ENCODE measurements at regions not wholly inside any gene's neighbourhood (a gene's known extent, or its start where the extent isn't known, plus 50 kb on each side); places are given as distances from the start of the nearest gene placed in this dataset.

- no peak overlapping the region for H3K9ac ChIP-seq (ENCODE audit: insufficient read length, low read depth)
- H3K4me3 ChIP-seq (ENCODE audit: insufficient read length, low read depth), result no peak overlapping the region
- no peaks in the 10 kb centered on the region for H3K9me3 ChIP-seq (ENCODE audit: insufficient read depth, low read length)
- no peaks in the 10 kb centered on the region for H3K27me3 ChIP-seq (ENCODE audit: insufficient read depth, insufficient read length)
- H3K4me1 ChIP-seq (ENCODE audit: insufficient read depth, insufficient read length), result no peaks in the 10 kb centered on the region
- TF ChIP-seq YY1 (IDR thresholded peaks at IDR 0.05; ENCODE audit: insufficient read depth, insufficient read length) (no peak), SUZ12 (IDR thresholded peaks at IDR 0.05; ENCODE audit: extremely low read depth, insufficient read depth, insufficient read length) (no peak), ZNF274 (IDR thresholded peaks at IDR 0.05; ENCODE audit: low read depth, low read length) (no peak)
- H3K36me3 ChIP-seq (ENCODE audit: insufficient read depth, insufficient read length, low read length), result no peaks in the 10 kb centered on the region
- no peak for DNase-seq (ENCODE audit: low read depth, low spot score)
Measured at GRCh38 chr2:173435574-173435973, 80.9 kb downstream of the CDCA7 start.

- Histone ChIP-seq H3K27me3 (ENCODE audit: insufficient read depth, insufficient read length) (no peaks in the 10 kb centered on the region), H3K9ac (ENCODE audit: insufficient read length, low read depth) (no peak overlapping the region), H3K9me3 (ENCODE audit: insufficient read depth, low read length) (no peaks in the 10 kb centered on the region), H3K4me3 (ENCODE audit: insufficient read length, low read depth) (no peak overlapping the region), H3K4me1 (ENCODE audit: insufficient read depth, insufficient read length) (no peaks in the 10 kb centered on the region), H3K36me3 (ENCODE audit: insufficient read depth, insufficient read length, low read length) (no peaks in the 10 kb centered on the region)
- no peak for TF ChIP-seq YY1 (IDR thresholded peaks at IDR 0.05; ENCODE audit: insufficient read depth, insufficient read length)
- no peak for TF ChIP-seq ZNF274 (IDR thresholded peaks at IDR 0.05; ENCODE audit: low read depth, low read length)
- no peak for TF ChIP-seq SUZ12 (IDR thresholded peaks at IDR 0.05; ENCODE audit: extremely low read depth, insufficient read depth, insufficient read length)
- no peak for DNase-seq (ENCODE audit: low read depth, low spot score)
Measured at GRCh38 chr2:173436088-173436487, 81.4 kb downstream of the CDCA7 start.

- Histone ChIP-seq H3K36me3 (ENCODE audit: insufficient read depth, insufficient read length, low read length) (no peaks in the 10 kb centered on the region), H3K4me1 (ENCODE audit: insufficient read depth, insufficient read length) (no peaks in the 10 kb centered on the region), H3K4me3 (ENCODE audit: insufficient read length, low read depth) (no peak overlapping the region), H3K9me3 (ENCODE audit: insufficient read depth, low read length) (no peaks in the 10 kb centered on the region), H3K9ac (ENCODE audit: insufficient read length, low read depth) (no peak overlapping the region), H3K27me3 (ENCODE audit: insufficient read depth, insufficient read length) (no peaks in the 10 kb centered on the region)
- DNase-seq (ENCODE audit: low read depth, low spot score), result no peak
- TF ChIP-seq ZNF274 (IDR thresholded peaks at IDR 0.05; ENCODE audit: low read depth, low read length) (no peak), SUZ12 (IDR thresholded peaks at IDR 0.05; ENCODE audit: extremely low read depth, insufficient read depth, insufficient read length) (no peak), YY1 (IDR thresholded peaks at IDR 0.05; ENCODE audit: insufficient read depth, insufficient read length) (no peak)
Measured at GRCh38 chr2:173441222-173441621, 86.5 kb downstream of the CDCA7 start.

GRCh38 chr2:173442542-173442941 is 87.9 kb downstream of the CDCA7 start:
- no peak for TF ChIP-seq YY1 (IDR thresholded peaks at IDR 0.05; ENCODE audit: insufficient read depth, insufficient read length)
- Histone ChIP-seq H3K9me3 (ENCODE audit: insufficient read depth, low read length) (no peaks in the 10 kb centered on the region), H3K27me3 (ENCODE audit: insufficient read depth, insufficient read length) (no peaks in the 10 kb centered on the region), H3K9ac (ENCODE audit: insufficient read length, low read depth) (no peak overlapping the region), H3K4me1 (ENCODE audit: insufficient read depth, insufficient read length) (no peaks in the 10 kb centered on the region), H3K4me3 (ENCODE audit: insufficient read length, low read depth) (no peak overlapping the region), H3K36me3 (ENCODE audit: insufficient read depth, insufficient read length, low read length) (no peaks in the 10 kb centered on the region)
- no peak for DNase-seq (ENCODE audit: low read depth, low spot score)

- Histone ChIP-seq H3K36me3 (ENCODE audit: insufficient read depth, insufficient read length, low read length) (no peaks in the 10 kb centered on the region), H3K4me3 (ENCODE audit: insufficient read length, low read depth) (no peak overlapping the region), H3K9ac (ENCODE audit: insufficient read length, low read depth) (no peak overlapping the region), H3K27me3 (ENCODE audit: insufficient read depth, insufficient read length) (no peaks in the 10 kb centered on the region), H3K4me1 (ENCODE audit: insufficient read depth, insufficient read length) (no peaks in the 10 kb centered on the region), H3K9me3 (ENCODE audit: insufficient read depth, low read length) (no peaks in the 10 kb centered on the region)
- no peak for DNase-seq (ENCODE audit: low read depth, low spot score)
- no peak for TF ChIP-seq SUZ12 (IDR thresholded peaks at IDR 0.05; ENCODE audit: extremely low read depth, insufficient read depth, insufficient read length)
- no peak for TF ChIP-seq ZNF274 (IDR thresholded peaks at IDR 0.05; ENCODE audit: low read depth, low read length)
- no peak for TF ChIP-seq YY1 (IDR thresholded peaks at IDR 0.05; ENCODE audit: insufficient read depth, insufficient read length)
Measured at GRCh38 chr2:173446722-173447121, 92.0 kb downstream of the CDCA7 start.

GRCh38 chr2:173448938-173449471 is 94.3 kb downstream of the CDCA7 start:
- TF ChIP-seq YY1 (IDR thresholded peaks at IDR 0.05; ENCODE audit: insufficient read depth, insufficient read length) (no peak), ZNF274 (IDR thresholded peaks at IDR 0.05; ENCODE audit: low read depth, low read length) (no peak), SUZ12 (IDR thresholded peaks at IDR 0.05; ENCODE audit: extremely low read depth, insufficient read depth, insufficient read length) (no peak)
- peak; percentile 95 for DNase-seq (ENCODE audit: low read depth, low spot score)
- H3K4me3 ChIP-seq (ENCODE audit: insufficient read length, low read depth), result peak overlapping the region; percentile 22
- no peaks in the 10 kb centered on the region for H3K9me3 ChIP-seq (ENCODE audit: insufficient read depth, low read length)
- no peaks in the 10 kb centered on the region for H3K36me3 ChIP-seq (ENCODE audit: insufficient read depth, insufficient read length, low read length)
- H3K4me1 ChIP-seq (ENCODE audit: insufficient read depth, insufficient read length), result no peaks in the 10 kb centered on the region
- H3K27me3 ChIP-seq (ENCODE audit: insufficient read depth, insufficient read length), result no peaks in the 10 kb centered on the region
- H3K9ac ChIP-seq (ENCODE audit: insufficient read length, low read depth), result peak overlapping the region; percentile 54

- DNase-seq (ENCODE audit: low read depth, low spot score), result no peak
- Histone ChIP-seq H3K9me3 (ENCODE audit: insufficient read depth, low read length) (no peaks in the 10 kb centered on the region), H3K4me3 (ENCODE audit: insufficient read length, low read depth) (no peak overlapping the region), H3K9ac (ENCODE audit: insufficient read length, low read depth) (no peak overlapping the region), H3K36me3 (ENCODE audit: insufficient read depth, insufficient read length, low read length) (no peaks in the 10 kb centered on the region), H3K27me3 (ENCODE audit: insufficient read depth, insufficient read length) (no peaks in the 10 kb centered on the region), H3K4me1 (ENCODE audit: insufficient read depth, insufficient read length) (no peaks in the 10 kb centered on the region)
- TF ChIP-seq SUZ12 (IDR thresholded peaks at IDR 0.05; ENCODE audit: extremely low read depth, insufficient read depth, insufficient read length), result no peak
- TF ChIP-seq YY1 (IDR thresholded peaks at IDR 0.05; ENCODE audit: insufficient read depth, insufficient read length), result no peak
- TF ChIP-seq ZNF274 (IDR thresholded peaks at IDR 0.05; ENCODE audit: low read depth, low read length), result no peak
Measured at GRCh38 chr2:173451118-173451517, 96.4 kb downstream of the CDCA7 start.
